MV-4-11 (cell line): ENCODE measurements at regions not wholly inside any gene's neighbourhood (a gene's known extent, or its start where the extent isn't known, plus 50 kb on each side); places are given as distances from the start of the nearest gene placed in this dataset.

Experiments
- DNase-seq: peaks from one replicate; lab custom pipeline; 2025; lab: John Stamatoyannopoulos, UW

DNA sequence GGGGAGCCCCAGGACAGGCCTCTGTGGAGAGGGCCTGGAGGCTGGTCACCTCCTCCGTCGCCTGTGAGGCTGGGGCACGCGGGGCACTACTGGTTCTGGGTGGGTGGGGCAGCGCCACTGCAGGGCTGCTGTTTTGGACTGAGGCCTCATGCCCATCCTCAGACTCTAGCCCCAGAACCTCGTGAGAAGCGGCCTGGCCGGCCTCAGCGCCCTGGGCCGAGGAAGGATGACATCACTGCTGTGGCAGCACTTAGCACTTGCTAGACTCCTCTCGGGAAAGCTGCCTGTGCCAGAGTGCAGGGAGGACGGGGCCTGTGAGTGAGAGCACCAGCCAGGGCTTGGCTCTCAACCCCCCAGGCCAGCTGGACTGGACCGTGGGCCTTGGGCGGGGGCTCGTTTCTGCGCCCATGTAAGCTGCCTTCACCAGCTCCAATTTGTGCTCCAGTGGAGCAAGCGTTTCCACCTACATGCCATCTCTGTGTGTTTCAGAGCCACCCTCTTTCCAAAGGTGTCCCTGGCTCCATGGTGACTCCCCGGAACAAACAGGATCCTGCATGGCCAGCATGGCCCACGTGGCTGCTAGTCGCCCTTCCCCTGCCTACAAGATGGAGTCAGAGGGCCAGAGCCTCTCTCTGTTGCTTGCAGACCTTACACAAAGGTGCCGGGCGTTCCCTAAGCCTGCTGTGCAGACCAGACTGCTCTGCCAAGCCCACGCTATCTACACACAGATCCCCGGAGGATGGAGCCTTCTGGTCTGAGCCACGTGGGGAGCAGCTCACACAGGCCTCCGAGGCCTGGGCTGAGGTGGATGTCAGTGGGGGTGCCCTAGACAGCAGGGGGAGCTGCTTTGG lies 102.9 kb downstream of the CTTN start:
- DNase-seq, result no peak

DNA sequence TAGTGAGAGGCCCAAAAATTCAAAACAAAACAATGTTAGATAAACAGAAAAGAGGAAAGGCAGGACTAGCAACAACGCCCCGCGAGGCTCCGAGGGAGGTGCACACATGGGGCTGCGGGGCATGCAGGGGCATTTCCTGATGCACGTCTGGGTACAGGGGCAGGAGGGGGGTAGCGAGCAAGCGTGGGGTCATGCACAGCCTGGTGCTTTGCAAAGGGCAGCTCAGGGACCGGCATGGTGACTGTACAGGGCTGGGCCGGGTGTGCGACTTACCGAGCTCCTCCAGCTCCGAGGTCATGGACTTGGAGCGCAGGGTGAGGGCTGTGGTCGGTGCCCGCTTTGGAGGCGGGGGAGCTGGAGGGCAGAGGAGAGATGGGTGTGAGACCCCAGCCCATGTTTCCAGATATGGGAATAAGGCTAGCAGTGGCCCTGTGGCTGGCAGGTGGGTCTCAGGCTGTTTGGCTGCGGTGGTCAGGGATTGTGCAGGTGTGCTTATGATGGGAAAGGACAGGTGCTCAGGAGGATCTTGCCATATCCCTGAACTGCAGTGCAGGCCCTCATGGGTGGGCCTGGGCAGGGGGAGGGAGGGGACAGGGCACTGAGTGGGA lies 103.7 kb downstream of the CTTN start:
- no peak for DNase-seq

DNA sequence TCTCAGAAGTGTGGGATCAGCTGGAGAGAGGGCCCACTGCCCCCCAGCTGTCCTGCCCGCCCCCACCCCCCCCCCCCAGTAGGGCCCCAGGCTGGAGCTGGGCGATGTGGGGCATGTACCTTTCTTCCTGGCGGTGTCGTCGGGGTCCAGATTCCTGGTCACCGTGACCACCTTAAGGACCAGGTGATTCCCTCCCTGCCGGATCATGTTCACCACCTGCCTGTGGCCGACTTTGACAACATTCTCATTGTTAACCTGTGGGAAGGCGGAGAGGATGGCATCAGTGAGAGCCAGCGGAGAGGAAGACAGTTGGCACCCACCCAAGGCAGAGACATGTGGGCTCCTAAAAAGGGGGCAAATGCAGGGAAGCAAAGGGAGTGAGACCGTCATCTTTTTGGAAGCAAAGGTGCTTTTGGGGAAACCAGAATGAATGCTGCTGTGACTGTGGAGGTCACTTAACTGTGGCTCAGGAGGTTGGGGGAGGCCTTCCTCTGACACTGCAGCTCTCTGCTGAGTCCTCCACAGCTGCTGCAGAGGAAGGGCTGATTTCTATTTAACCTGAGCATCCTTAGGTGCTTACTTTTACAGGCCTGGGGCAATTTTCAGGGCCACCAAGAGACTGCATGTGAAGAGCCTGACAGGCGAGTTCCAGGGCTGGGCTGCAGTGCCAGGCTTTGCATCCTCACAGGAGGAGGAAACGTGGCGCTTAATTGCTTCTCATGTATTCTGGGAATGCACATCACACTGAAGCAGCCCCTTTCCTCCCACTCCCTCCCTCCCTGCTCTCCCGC lies 104.5 kb downstream of the CTTN start:
- no peak for DNase-seq

DNA sequence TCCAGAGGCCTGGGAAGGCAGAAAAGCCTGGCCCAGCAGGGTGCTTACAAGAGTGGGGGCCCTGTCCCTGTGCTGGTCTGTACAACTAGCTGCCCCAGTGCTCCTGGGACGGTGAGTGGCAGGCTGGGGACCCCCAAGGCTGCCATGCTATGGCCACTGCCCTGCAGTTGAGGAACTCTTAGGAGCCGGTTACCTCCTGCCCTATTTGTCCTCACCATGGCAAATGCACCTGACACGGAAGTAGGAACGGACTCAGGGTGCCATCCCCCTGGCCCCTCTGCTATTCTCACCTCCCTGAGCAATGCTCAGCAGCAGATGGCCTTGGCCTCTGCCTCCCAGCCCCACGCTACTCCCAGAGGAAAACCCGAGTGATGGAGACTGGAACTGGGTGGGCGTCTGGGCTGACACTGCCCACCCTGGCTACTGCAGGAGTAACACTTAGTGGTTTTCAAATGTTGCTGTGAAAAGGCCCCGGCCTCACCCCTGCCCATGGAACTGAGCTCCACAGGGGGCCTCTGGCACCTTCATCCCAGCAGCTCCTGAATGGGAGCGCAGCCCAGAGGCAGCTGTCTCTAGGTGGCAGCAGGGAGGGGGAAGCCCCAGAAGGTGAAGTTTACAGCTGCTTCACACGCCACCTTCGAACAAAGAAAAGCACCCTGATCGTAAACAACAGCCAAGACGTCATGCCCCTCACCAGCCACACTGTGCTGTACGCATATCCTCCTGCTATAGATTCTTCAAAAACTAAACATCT lies 105.3 kb downstream of the CTTN start:
- no peak for DNase-seq

DNA sequence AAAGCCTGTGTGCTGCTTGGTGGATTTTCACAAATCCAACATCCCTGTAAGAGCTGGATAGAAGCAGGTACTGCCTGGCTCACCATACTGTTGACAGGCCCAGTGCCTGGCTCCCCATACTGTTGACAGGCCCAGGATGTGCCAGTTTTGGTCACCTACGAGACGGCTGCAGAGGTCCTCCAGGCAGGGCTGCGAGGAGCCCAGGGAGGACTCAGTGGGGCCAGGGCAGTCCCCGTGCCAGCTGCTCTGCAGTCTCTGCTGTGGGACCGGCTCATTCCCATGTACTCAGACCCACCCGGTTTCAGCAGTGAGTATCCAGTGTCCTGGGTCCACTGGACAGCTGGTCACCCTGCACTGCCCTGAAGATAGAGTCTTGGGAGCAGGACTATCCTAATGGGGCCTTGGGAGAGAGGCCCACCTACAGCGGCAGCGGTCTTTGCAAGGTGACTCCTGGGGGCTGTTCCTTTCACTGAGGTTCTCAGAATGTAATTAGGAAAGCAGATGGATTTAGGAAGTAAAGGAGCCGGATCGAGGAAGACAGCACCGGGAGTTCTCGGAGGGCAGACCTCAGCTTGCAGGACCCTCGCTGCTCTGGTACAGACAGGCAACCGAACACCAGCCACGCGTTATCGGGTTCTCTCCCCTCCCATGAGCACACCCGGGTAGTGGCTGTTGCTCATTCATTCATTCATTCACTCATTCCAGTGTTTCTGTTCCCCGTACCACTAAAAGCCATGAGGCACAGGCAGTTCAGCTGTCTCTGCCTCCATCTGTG lies 106.1 kb downstream of the CTTN start:
- no peak for DNase-seq

DNA sequence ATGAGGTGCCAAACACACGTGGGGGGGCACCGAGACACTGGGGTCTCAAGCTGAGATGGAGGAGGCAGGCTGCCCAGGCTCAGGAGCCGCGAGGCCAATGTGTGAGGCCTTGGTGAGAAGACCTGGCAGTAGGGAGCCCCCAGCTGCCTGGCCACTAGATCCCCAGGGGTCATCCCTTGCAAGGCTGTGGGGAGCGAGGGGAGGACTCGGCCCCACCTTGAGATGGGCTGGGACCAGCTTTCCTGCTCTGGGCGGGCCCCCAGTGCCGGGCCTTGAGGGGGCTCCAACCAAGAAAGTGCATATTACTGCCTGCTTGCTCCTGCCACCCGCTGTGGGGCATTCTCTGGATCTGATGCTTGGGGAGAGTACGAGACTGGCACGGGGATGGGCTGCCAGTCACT lies 107.0 kb downstream of the CTTN start:
- no peak for DNase-seq

DNA sequence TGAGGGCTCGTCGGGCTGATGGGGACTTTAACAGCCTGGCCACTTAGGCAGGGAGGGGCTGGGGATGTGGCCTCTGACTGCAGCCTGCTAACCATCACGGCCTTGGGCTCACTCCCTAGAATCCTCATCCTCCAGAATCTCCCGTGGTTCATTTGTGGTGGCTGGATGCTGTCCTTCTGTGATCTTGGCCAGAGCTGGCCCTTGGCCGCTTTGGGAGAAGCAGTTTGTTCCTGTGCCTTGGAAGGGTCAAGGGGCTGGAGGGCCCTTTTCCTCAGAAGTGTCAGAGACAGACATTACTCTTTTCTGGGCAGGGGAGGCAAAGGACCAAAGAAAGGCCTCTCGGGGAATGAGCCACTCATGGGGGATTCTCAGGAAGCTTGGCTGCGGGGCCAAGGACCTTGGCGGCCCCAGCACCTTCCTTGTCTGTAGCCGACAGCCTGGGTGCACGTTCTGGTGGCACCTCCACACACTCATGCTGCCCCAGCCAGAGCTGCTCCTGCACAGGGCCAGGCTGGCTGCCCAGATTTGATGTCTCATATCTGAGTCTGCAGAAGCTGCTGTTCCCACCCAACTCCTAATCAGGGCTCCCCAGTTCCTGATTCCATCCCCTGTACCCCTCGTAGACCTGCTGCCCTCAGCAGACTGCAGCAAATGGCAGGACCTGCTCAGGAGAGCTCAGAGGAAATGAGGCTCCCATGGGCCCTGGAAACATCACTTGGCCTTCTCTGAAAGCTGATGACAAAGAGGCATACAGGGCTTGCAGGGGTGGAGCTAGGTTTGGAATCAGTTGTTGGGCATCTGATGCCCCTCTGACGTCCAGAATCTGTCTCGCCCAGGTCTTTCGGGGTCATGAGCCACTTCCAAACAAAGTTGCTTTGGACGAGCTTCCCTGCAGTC lies 107.7 kb downstream of the CTTN start:
- DNase-seq, result no peak

DNA sequence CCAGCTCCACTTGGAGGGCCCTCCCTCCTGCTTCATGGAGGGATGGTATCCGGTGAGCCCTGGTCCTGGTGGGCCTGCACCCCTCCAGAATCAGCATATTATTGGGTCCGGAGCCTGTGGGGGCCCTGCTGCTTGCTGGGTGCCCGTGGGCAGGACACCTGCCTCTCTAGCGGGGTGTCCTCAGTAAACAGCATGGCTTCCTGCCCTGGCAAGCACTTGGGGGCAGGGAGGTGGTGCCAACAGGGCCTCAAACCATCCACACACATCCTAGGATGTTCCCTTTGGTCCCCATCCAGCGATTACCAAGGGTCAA lies 108.3 kb downstream of the CTTN start:
- no peak for DNase-seq

DNA sequence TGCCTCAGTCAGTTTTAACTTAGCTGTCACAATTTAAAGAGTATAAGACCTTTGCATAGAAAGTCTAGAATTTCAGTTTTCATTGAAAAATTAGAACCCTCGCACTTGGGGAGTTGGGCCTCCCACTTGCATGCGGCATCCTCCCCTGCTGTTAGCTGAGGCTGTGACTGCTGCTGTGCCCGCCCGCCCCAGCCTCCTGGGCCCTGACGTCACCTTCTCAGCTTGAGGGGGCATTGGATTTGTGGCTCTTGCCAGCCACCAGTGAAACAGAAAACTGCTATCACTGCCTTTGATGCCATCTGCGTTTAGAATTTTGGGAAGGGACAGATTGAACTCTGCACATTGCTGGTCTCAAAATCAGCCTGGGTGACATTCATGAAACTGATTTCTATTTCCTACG lies 108.7 kb downstream of the CTTN start:
- no peak for DNase-seq

DNA sequence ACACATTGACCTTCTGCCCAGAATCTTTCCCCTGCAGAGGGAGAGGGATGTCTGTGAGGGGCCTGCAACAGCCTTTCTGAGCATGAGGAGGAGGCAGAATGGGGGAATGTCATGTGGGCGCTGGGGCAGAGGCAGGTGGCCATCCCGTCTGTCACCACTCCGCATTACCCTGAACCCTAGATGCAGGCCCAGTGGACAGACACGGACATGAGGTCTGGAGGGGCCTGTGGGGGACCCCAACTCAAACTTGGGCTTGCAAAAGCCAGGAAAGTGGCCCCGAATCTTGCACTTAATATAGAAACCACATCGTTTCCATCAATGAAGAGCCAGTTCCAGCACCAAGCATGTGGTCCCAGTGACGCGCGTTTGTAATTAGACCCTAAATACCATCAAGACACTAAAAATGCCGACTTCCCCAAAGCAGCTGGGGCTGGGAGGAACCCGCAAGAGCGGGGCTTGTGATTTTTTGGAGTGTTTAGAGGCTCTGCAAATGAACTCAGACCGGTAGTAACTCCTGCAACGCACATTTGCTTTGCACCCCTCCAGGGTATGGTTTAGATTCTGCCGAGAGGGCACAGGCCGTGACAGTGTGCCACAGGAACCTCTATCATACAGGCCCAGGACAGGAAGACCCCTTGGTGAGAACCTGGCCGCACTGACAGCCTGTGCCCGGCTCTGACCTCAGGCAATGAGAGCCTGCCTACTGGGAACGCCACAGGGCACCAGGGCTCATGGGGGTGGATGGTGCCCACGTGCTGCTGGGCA lies 109.3 kb downstream of the CTTN start:
- no peak for DNase-seq

DNA sequence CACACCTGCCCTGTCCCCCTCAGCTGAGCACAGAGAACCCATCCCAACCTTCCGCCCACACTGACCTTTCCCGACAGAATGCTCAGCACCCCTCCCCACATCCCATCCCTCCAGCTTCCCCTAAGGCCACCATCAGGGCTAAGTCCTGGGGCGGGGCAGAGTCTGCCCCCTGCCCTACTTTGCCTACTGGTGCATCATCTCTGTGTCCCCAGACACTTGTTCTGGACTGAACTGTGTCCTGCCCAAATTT lies 109.8 kb downstream of the CTTN start:
- DNase-seq, result no peak

DNA sequence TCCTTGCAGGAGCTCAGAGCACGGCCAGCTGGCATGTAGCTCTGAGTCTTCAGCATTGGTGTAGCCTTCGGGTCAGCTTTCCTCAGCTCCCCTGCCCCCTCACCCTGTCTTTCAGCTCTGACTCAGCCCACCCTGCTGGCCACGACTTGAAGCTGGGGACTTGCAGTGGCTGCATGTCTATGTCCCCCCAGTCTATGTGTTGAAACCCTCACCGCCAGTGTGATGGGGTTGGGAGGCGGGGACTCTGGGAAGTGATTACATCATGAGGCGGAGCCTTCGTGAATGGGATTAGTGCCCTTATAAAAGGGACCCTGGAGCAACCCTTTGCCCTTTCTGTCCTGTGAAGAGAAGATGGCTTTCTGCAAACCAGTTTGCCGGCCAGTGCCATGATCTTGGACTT lies 111.1 kb downstream of the CTTN start:
- DNase-seq, result no peak

DNA sequence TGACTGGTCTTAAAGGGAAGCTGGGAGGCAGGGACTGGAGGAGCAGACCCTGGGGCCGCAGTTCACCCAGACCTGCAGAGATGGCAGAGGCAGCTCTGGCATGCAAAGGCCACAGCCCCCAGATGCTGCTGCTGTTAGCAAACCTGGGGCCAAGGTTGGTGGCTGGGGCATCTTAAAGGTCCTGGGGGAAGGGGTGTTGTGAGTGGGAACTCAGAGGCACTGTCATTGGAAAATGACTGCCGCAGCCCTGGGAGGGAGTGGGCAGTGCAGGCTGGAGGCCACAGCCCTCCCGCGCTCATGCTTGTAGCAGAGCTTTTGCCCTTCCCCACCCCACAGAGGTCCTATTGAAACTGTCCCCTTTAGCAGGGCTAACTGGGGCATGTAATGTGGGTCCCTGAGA lies 111.8 kb downstream of the CTTN start:
- no peak for DNase-seq

DNA sequence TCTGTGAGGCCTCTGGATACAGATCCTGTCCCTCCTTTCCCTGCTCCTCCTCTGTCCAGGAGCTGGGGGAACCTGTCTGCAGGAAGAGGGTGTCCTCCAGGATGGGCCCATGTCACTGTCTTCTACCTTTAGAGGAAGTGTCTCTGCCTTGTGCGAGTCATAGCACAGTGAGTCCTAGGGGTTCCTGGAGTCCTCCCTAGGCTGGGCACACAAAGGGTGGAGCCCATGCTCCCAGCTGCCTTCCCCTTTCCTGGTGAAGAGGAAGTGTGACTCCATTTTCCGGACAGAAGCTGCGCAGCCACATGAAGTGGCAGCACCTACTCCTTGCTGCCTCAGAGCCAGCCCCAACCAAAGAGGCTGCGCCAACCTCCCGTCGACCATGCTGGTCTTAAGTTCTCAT lies 112.2 kb downstream of the CTTN start:
- peak; percentile 50 for DNase-seq

DNA sequence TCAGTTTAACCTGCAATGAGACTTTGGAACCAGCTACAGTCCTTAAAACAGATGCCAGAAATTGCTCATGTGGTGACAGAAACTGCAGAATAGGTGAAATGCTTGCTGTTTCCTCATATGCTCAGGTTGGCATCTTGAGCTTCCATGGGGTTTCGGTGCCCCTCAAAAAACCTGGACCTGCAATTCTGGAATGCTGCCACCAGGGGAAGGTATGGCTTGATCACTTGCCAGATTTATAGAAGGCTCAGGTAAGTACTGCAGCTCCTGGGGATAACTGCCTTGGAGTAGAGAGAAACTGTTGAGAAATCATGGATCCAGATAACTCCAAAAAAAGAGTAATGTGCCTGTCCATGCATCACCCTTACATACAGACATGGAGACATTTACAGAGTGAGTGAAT lies 113.0 kb downstream of the CTTN start:
- DNase-seq, result no peak

DNA sequence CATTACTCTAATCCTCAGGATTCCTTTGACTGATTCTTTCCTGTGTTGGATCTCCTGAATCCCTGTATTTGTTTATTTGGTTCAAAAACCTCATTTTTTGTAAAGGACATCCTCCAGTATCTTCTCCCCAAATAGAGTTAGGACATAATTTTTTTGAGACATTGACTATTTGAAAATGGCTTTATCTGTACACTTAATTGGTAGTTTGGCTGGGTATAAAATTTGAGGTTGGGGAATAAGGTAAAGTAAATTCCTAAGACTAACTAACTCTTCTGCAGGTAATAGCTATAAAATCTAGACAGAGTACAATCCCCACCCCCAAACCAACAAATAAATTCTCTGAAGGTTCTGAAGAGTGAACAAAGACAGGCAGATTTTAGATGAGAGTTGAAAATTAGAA lies 114.4 kb downstream of the CTTN start:
- DNase-seq, result no peak

DNA sequence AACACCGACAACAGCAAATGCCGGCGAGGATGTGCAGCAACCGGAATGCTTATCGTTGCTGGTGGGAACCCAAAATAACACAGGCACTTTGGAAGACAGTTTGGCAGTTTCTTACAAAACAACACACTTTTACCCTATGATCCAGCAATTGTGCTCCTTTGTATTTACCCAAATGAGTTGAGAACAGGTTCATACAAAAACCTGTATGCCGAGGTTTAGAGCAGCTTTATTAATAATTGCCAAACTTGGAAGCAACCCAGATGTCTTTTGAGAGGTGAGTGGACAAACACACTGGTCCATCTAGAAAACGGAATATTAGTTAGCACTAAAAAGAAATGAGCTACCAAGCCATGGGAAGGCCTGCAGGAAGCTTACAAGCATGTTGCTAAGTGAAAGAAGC lies 118.9 kb downstream of the CTTN start:
- no peak for DNase-seq

DNA sequence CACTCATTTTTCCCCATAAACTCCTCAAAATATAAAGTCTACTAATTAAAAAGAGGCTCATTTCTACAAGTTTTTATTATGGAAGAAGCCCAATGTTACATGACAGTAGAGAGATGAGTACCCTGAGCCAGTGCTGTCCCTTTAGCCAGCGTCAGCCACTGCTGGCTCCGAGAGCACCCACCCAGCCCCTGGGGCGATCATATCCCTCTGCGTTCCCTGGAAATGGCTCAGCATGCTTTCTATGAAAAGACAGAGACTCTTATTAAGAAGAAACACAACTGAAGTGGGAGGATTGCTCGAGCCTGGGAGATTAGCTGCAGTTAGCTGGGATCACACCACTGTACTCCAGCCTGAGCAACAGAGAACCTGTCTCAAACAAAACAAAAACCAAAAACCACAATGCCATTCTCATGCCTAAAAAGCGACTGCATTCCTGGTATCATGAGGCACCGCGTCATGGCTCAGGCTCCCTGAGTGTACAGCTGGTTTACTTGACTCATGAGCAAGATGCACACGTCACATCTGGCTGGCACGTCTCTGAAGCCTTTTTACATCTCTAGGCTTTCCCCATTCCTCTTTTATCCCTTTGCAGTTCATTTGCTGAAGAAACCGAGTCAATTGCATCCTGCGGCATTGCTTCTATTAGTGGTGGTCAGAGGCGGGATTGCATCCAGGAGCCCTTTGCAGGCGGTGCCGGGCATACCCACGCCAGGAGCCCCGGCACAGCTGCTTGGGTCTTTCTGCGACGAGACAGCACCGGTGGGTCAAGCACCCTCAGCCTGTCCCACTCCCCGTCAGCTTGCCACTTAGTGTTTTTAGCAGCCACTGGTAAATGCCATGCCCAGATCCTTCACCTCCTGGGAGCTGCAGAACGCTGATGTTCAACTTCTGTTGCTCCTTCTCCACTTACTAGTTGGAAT lies 119.9 kb downstream of the CTTN start:
- peak; percentile 47 for DNase-seq

DNA sequence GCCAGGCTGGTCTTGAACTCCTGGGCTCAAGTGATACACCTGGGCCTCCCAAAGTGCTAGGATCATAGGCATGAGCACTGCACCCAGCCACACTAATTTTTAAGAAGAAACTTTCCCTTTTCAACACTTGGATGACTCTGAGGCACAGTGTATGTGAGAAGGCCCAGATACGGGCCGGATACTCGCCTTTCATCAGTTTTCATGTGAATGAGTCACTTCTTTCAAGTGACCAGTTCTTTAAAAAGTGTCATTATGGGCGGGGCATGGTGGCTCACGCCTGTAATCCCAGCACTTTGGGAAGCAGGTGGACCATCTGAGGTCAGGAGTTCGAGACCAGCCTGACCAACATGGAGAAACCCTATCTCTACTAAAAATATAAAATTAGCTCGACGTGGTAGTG lies 120.8 kb downstream of the CTTN start:
- peak; percentile 63 for DNase-seq
